ENCODE measurements at regions not wholly inside any gene's neighbourhood (a gene's known extent, or its start where the extent isn't known, plus 50 kb on each side); places are given as distances from the start of the nearest gene placed in this dataset.

- intact Hi-C loops (cut with DNase I): loop anchor here (10.0 kb wide), 1 partner anchor 536 kb away; no protein-coding TSS in a partner anchor
- no peaks in the 10 kb centered on the region for H3K27me3 ChIP-seq
- H3K27ac ChIP-seq: peak overlapping the region in 3 of 4 donors; percentile 4 to 73 (median 71)
- H3K36me3 ChIP-seq: no peaks in the 10 kb centered on the region
- H3K9me3 ChIP-seq: no peaks in the 10 kb centered on the region
- 12 to 14% methylated on average over 4 of the region's 4 CpGs for WGBS, 2 donors
- DNase-seq: no peak
- peaks cover 0 to 38% (median 22%) of the 10 kb centered on the region in 3 donors for H3K4me1 ChIP-seq
- no peak overlapping the region for H3K4me3 ChIP-seq
- TF ChIP-seq POLR2A (IDR thresholded peaks at IDR 0.05): no peak
- no peak for TF ChIP-seq CTCF (IDR thresholded peaks at IDR 0.05)
Measured at GRCh38 chr17:69608808-69609472, 194.4 kb downstream of the MAP2K6 start.

GRCh38 chr17:69609473-69610305 is 195.2 kb downstream of the MAP2K6 start:
- intact Hi-C loops (cut with DNase I): loop anchor here (10.0 kb wide), 1 partner anchor 535 kb away; no protein-coding TSS in a partner anchor
- 59 to 60% methylated on average over 6 of the region's 6 CpGs for WGBS, 2 donors
- no peak for DNase-seq
- peak in 4 of 6 experiments; percentile 34 to 63 (median 42) for TF ChIP-seq CTCF (IDR thresholded peaks at IDR 0.05)
- no peak for TF ChIP-seq POLR2A (IDR thresholded peaks at IDR 0.05)
- Histone ChIP-seq H3K27me3 (no peaks in the 10 kb centered on the region), H3K36me3 (no peaks in the 10 kb centered on the region), H3K4me1 (peaks cover 0 to 38% (median 22%) of the 10 kb centered on the region in 3 donors), H3K4me3 (no peak overlapping the region), H3K27ac (peak overlapping the region in 2 of 4 donors; percentile 71 to 73), H3K9me3 (no peaks in the 10 kb centered on the region)

GRCh38 chr17:69620363-69620762 is 205.9 kb downstream of the MAP2K6 start:
- H3K4me3 ChIP-seq: no peak overlapping the region
- H3K36me3 ChIP-seq: no peaks in the 10 kb centered on the region
- no peak for DNase-seq
- no peaks in the 10 kb centered on the region for H3K9me3 ChIP-seq
- H3K4me1 ChIP-seq: no peaks in the 10 kb centered on the region
- no peaks in the 10 kb centered on the region for H3K27me3 ChIP-seq
- H3K27ac ChIP-seq: no peak overlapping the region
- WGBS, 2 donors: 60 to 72% methylated on average over 1 of the region's 1 CpG
- intact Hi-C loops (cut with DNase I): loop anchor here (10.0 kb wide), 1 partner anchor 56 kb away; no protein-coding TSS in a partner anchor
- TF ChIP-seq CTCF (IDR thresholded peaks at IDR 0.05): no peak
- TF ChIP-seq POLR2A (IDR thresholded peaks at IDR 0.05): no peak

- Histone ChIP-seq H3K4me3 (no peak overlapping the region), H3K9me3 (no peaks in the 10 kb centered on the region), H3K27ac (no peak overlapping the region), H3K4me1 (no peaks in the 10 kb centered on the region), H3K36me3 (no peaks in the 10 kb centered on the region), H3K27me3 (no peaks in the 10 kb centered on the region)
- no peak for TF ChIP-seq POLR2A (IDR thresholded peaks at IDR 0.05)
- intact Hi-C loops (cut with DNase I): loop anchor here (10.0 kb wide), 1 partner anchor 61 kb away; no protein-coding TSS in a partner anchor
- WGBS, 2 donors: 75 to 78% methylated on average over 2 of the region's 2 CpGs
- DNase-seq: no peak
Measured at GRCh38 chr17:69625474-69625873, 211.0 kb downstream of the MAP2K6 start.

- intact Hi-C loops (cut with DNase I): no loop called here
- no peaks in the 10 kb centered on the region for H3K36me3 ChIP-seq
- DNase-seq: no peak
- no peaks in the 10 kb centered on the region for H3K27me3 ChIP-seq
- no peak overlapping the region for H3K27ac ChIP-seq
- TF ChIP-seq POLR2A (IDR thresholded peaks at IDR 0.05) (no peak), CTCF (IDR thresholded peaks at IDR 0.05) (no peak)
- no peak overlapping the region for H3K4me3 ChIP-seq
- H3K9me3 ChIP-seq: no peaks in the 10 kb centered on the region
- H3K4me1 ChIP-seq: no peaks in the 10 kb centered on the region
- WGBS, 2 donors: 55 to 84% methylated on average over 1 of the region's 1 CpG
Measured at GRCh38 chr17:69630056-69630635, 215.6 kb downstream of the MAP2K6 start.

Measured in esophagus squamous epithelium (tissue), 5 donors.